Transverse colon (tissue), 4 donors: ENCODE measurements at regions not wholly inside any gene's neighbourhood (a gene's known extent, or its start where the extent isn't known, plus 50 kb on each side); places are given as distances from the start of the nearest gene placed in this dataset.

Source experiments
- POLR2A ChIP-seq: fragments of 450-650 bp; IDR thresholded peaks from one replicate; pipeline ENCODE4 v1.6.1; 2016; ENCODE audit warnings: antibody characterized with exemption, mild to moderate bottlenecking, moderate library complexity
- POLR2AphosphoS5 ChIP-seq, 3 donors: sonication (generic); formaldehyde crosslinking; IDR thresholded peaks; one replicate each; pipeline ENCODE4 v1.6.1; 2016; ENCODE audit warnings: antibody characterized with exemption in 3 of 3
- TF ChIP-seq, protein P1 (sequence below), 5 experiments: fragments of 200-600 bp in 3 of 5; fragments of 450-650 bp in 2 of 5; sonication (generic) in 3 of 5; IDR thresholded peaks; 1 replicate in 2 of 5; 2 replicates in 3 of 5; pipeline ENCODE4 v1.5.1; 2016 to 2017; ENCODE audit warnings: antibody characterized with exemption in 5 of 5, inconsistent platforms in 3 of 5, mild to moderate bottlenecking in 2 of 5, moderate library complexity in 1 of 5

DNA sequence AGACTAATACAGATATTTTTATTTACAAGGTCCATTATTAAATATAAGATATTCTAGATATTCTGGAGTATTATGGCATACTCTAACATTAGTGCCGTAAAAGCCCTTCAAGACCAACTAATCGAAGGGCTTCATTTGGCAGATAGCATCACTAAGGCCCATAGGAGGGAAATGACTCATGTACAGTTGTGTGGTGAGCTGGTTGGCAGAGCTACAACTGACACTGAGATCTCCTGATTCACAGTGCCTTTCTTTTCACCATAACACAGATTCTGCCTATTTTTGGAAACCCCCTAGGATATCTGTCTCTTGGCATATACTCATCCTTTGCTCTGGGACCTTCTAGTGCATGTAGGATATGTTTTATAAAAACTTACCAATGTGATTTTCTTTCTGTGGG lies 201.7 kb upstream of the AFF2 start:
- TF ChIP-seq, protein P1, sequence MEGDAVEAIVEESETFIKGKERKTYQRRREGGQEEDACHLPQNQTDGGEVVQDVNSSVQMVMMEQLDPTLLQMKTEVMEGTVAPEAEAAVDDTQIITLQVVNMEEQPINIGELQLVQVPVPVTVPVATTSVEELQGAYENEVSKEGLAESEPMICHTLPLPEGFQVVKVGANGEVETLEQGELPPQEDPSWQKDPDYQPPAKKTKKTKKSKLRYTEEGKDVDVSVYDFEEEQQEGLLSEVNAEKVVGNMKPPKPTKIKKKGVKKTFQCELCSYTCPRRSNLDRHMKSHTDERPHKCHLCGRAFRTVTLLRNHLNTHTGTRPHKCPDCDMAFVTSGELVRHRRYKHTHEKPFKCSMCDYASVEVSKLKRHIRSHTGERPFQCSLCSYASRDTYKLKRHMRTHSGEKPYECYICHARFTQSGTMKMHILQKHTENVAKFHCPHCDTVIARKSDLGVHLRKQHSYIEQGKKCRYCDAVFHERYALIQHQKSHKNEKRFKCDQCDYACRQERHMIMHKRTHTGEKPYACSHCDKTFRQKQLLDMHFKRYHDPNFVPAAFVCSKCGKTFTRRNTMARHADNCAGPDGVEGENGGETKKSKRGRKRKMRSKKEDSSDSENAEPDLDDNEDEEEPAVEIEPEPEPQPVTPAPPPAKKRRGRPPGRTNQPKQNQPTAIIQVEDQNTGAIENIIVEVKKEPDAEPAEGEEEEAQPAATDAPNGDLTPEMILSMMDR (IDR thresholded peaks at IDR 0.05) = no peak
- TF ChIP-seq POLR2A (no peak), POLR2AphosphoS5 (IDR thresholded peaks at IDR 0.05) (no peak)
